ENCODE measurements at regions not wholly inside any gene's neighbourhood (a gene's known extent, or its start where the extent isn't known, plus 50 kb on each side); places are given as distances from the start of the nearest gene placed in this dataset.

- TF ChIP-seq CTCF (IDR thresholded peaks at IDR 0.05 in 8 of 11, conservative IDR thresholded peaks at IDR 0.05 in 3 of 11) (no peak), POLR2A (IDR thresholded peaks at IDR 0.05) (no peak), POLR2AphosphoS5 (IDR thresholded peaks at IDR 0.05) (no peak)
Observed at GRCh38 chrX:121763671-121764070, 716.3 kb downstream of the GLUD2 start.

Measured in spleen (tissue), 7 donors.